ENCODE measurements at regions not wholly inside any gene's neighbourhood (a gene's known extent, or its start where the extent isn't known, plus 50 kb on each side); places are given as distances from the start of the nearest gene placed in this dataset.
A peak's percentile ranks its signal among the peaks of the same experiment; 100 is the strongest.

DNA sequence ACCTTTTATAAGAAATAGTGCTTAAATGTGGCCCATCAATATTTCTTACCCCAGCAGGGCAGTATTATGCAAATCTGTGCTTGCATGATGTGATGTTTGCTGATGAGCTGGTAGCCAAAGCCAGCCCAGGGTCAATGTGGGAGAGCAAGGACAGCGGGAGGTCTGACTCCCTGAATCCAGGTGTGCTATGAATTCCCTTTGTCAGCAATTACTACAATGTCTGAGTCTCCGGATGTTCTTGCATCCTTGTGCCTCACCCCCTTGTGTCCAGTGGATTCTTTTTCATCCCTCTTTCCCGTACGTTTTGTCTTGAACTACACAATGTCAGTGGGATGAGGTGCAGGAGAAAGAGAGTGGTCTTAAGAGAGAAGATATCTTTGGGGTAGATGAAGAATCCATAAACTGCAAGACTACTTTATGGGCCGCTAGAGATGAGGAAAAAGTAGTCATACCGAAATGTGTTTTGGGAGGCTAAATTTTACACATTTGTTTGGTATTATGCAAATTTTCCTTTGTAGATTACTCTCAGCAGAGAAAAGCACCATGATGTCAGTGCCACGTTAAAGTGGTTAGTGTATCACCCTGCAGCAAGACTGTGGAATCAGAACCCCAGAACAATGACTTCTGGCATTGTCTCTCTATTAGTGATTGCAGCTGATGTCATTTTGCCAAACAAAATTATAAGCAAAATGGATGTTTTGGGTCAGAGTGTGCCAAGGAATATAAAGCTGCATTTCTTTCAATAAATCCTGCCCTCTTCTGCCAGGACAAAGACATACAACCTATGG, 53.5 kb upstream of the TSHZ3 start:
- no peak for DNase-seq (ENCODE audit: low read depth in 3 of 3, low spot score in 2 of 3)

DNA sequence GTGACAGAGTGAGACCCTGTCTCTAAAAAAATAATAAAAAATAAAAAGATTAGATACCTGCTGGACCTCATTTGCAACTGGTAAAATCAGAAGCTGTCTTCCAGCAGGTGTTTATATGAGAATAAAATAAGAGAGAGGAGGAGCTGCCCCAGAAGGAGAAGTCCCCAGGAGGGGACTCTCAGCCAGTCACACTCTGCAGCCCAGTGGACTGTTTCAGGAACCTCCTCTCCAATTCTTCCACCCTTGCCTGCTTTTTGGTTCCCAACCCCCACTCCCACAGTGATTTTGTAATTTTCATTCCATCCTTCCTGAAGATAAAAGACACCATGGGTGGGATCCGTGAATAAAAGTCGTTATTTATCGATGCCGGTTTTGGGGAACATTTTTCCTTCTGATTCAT, 56.9 kb upstream of the TSHZ3 start:
- no peak for DNase-seq (ENCODE audit: low read depth in 3 of 3, low spot score in 2 of 3)

DNA sequence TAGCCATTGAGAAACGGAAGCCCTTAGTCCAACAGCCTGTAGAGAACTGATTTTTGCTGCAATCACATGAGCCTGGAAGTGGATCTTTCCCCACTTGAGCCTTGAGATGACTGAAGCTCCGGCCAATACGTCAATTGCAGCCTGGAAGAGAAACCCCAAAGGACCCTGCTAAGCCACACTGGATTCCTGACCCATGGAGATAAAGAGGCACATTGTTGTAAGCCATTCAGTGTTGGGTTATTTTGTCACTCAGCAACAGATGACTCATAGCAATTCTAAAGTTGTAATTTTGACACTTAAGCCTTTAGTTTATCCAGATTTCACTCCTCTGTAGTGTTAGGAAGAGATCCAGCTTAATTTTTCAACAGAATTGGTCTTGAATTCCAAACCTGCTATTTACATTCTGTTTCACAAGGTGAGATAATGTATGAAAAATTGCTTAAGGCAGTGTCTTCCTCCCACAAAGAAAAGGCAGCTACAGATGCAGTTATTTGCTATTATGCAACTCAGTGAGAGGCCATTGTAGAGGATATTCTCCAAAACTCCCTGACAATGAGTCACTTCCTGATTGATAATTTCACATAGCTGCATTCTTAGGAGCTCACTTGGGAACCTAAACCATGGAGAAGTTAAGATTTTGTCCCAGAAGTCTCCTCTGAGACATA, 59.4 kb upstream of the TSHZ3 start:
- no peak for DNase-seq (ENCODE audit: low read depth in 3 of 3, low spot score in 2 of 3)

DNA sequence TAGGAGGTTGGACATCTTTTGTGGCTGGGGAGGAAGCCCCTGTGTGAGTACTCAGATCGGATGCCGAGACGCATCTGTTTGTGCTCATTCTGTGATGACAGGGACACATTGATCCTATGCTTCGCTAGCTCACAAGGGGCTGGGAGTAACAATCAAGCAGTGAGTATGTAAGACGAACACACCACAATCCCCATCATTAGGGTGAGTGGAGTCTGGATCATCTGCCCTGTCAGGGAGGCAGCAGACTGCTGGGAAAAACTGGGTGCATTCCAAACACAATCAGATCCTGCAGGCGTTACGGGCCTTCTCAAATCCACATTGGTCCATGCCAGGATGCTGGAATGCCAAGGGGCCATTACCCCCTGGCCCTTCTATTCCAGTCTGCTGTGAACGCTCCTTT, 64.1 kb upstream of the TSHZ3 start:
- DNase-seq (ENCODE audit: low read depth in 3 of 3, low spot score in 2 of 3), result no peak

DNA sequence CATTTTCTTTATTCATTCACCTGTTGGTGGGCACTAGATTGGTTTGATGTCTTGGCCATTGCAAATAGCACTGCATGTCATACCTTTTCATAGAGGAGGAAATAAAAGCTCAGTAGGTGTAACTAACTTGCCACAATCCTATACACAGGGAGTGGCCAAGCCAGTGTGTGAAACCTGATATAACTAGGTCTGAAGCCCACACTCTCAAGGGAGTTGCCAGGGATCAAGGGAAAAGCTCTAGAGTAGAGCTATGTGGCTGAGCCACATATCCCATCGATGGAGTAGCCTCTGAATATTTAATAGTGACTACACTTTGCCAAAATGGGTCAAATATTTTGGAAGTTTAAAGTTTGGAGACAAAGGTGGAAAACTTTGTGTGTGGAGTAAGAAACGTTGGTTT, 66.1 kb upstream of the TSHZ3 start:
- no peak for DNase-seq (ENCODE audit: low read depth in 3 of 3, low spot score in 2 of 3)

DNA sequence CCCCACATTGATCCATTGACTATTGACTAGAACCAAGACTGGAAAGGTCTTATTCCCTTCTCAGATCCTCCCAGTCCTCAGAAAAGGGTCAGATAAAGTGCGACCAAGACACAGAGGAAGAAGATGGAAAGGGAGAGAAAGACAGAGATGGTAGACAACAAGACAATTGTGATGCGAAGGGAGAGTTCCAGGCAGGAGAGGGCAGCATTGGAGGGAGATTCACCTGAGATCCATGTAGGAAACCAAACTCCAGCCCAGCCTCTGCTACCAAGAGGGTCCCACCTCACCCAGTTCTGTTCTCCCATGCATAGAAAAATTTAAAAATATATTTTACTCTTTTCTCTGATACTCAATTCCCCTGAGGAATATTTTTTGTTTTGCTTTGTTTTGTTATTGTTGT, 67.3 kb upstream of the TSHZ3 start:
- no peak for DNase-seq (ENCODE audit: low read depth in 3 of 3, low spot score in 2 of 3)

DNA sequence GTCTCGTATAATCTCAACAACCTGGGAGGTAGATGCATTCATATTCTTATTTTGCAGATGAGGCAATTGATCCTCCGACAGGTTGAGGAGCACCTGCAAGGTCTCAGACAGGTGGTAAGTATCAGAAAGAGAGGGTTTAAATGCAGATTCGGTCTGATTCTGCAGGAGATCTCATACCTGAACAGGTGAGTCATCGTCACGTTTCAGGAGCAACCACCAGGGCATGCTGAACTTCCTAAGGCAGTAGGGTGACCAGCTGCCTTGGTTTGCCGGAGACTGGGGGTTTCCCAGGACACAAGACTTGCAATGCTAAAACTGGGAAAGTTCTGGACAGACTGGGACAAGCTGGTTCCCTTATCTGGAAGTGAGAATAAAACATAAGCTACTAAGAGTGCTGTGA, 68.8 kb upstream of the TSHZ3 start:
- no peak for DNase-seq (ENCODE audit: low read depth in 3 of 3, low spot score in 2 of 3)

DNA sequence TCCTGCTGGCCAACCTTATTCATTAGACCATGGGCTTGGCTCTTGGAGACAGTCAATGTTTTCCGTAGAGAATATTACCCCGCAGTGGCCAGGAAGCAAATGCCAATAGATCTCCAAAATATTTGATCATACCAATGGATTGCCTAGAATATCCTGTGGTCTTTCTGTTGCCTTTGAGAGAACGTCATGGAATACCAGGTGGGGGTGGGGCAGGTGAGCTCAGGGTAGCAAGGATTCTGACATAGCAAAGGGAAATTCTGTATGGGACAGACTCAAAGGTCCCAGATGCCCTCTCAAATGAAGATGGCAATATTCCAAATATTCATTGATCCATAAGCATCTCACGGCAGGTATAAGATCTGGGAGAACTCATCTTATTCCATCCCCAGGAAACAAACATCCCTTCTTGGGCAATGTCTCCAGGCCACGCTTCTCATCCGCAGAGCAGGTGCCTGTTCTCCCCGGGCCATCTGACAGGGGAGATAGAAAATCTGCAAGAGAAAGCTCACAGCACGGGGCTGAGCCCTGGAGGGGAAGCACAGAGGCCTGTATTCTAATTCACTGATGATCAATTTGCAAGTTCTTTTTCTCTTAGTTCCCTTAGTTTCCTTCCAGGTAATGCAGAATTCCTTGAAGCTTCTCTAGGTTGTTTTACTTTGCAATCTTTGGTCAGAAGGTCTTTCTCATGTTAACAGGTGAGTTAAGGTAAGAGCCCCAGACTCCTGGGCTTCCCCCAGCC, 69.6 kb upstream of the TSHZ3 start:
- DNase-seq (ENCODE audit: low read depth in 3 of 3, low spot score in 2 of 3), result no peak

DNA sequence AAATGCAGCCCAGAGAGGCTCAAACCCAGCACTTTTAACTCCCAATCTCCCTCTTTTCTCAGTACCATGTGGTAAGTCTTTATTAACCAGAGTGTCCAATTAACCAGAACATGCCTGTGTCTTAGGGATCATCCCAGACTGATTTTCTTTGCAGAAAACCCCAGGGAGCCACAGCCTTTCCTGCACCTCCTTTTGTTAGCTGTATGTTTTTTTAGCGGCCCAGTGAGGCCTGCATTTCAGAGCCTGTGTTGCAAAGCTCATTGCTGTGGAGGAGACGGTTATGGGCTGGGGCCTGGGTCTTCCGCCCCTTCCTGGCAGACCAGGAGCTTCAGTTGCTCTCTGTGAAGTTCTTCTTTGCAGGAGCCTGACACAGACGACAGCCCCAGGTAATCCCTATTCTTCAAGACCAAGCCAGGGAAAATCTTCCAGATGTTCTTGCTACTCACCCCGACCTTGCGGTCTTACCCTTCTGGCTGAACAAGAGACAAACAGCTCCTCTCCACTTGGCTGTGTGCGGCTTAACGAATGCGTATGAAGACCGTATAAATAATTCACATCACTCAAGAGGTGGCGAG, 70.7 kb upstream of the TSHZ3 start:
- DNase-seq (ENCODE audit: low read depth in 3 of 3, low spot score in 2 of 3), result no peak

DNA sequence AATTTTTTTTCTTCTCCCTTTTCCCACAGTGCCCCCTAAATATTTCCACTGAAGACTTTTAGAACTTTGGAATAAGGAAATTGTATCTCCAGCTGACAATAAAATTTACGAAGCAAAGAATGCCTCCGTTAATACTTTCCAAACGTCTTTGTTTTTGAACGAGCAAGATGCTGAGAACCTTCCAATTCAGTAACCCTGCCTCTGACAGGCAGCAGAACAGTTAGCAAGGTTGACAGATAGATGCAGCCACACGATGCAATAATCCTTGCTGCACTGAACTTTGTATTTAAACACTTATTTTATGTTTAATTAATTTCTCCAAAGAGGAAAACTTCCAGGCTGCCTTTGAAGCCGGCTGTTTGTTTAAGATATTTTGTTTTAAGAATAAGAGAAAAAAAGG, 71.8 kb upstream of the TSHZ3 start:
- no peak for DNase-seq (ENCODE audit: low read depth in 3 of 3, low spot score in 2 of 3)

DNA sequence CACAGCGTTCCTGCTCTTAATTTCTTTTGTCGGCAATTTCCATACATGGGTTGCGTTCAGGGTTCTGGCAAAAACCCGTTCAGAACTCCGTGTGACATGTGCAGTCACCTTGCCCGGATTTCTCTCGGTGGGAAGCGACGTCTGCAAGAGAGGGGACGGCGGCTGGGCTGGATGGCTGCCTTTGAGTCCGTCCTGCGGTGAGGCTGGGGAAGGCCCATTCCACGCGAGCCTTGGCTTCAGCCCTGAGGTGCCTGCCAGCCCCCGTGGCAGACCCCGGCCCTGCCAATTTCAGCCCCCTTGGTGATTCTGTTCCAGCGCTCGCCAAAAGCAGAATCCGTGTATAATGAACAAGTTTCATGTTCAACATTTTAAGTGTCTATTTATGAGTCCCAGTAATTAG, 72.6 kb upstream of the TSHZ3 start:
- no peak for DNase-seq (ENCODE audit: low read depth in 3 of 3, low spot score in 2 of 3)

DNA sequence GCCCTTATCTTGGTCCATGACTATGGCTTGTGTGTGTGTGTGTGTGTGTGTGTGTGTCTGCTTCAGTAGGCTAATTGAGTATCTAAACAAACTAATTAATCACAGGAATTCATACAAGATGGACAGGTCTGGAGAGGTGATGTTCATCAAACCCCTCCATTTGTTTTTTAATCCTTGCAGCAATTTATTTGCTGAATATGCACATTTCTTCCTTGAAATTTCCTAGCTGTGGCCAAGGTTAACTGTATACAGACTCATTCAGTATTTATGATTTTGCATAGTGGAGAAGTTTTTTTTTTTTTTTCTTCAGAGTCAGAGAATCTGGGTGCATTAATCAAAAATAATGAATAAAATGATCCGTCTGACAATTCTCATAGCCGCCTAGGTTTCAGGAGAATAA, 74.7 kb upstream of the TSHZ3 start:
- no peak for DNase-seq (ENCODE audit: low read depth in 3 of 3, low spot score in 2 of 3)

DNA sequence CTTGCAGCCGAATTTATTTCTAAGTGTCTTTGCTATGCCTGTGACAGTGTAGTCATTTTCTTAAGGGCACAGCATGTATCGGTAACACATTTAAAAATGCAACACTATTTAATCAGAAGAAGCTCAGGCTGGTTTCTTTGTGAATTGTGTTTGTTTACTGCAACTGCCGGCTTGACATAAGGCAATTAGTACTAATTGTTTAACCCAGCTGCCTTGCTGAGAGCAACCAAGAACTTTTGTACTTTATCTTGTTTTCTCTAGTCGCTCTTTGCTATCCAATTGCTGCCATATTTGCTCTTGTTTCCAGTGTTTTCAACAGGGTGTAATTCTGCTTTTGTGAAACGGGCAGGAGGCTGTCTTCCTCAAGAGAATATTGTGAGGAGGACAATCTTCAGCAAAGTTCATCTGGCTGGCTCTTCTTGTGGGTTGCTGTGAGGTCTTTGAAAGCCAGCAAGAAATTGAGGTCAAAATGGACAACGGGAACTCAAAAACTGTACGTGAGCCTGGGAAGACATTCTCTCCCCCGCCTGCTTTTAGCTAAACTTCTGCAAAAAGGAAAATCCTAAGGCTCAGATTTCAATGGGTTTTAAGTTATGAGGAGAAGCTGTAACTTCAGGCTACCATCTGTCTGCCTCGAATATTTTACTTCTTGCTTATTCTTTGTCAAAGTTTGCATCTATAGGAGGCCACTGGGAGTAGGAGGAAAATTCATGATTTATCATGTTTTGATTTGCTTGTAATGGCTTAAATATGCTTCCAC, 75.8 kb upstream of the TSHZ3 start:
- DNase-seq (ENCODE audit: low read depth in 3 of 3, low spot score in 2 of 3), result peak in 1 of 3 donors; percentile 12

DNA sequence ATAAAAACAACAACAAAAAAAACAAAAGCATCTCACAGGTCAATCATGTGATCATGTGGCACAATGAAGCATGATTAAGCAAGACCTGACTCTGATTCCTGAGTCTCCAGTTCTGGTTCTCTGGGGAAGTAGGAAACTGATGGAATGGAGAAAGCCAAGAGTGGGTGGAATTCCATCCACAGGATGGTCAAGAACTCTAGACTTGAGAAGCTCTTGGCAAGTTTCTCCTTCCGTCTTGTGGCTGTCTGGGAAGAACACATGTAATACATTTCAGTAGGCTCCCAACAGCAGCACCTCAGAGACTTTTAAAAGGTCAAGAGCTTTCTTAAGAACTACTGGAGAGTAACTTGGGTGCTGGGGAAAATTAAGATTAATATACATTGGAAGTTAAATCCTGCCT, 78.6 kb upstream of the TSHZ3 start:
- no peak for DNase-seq (ENCODE audit: low read depth in 3 of 3, low spot score in 2 of 3)

DNA sequence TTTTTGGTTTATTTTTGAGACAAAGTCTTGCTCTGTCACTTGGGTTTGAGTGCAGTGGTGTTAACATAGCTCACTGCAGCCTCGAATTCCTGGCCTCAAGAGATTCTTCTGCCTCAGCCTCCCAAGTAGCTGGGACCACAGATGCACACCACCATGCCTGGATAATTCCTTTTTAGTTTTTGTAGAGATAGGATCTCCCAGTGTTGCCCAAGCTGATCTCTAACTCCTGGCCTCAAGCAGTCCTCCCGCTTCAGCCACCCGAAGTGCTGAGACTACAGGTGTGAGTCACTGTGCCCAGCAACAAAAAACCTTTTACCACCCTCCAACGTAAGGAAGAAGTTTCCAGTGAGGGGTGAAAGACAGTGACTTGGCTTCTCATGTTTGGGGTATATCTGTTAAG, 81.1 kb upstream of the TSHZ3 start:
- DNase-seq (ENCODE audit: low read depth in 3 of 3, low spot score in 2 of 3), result no peak

DNA sequence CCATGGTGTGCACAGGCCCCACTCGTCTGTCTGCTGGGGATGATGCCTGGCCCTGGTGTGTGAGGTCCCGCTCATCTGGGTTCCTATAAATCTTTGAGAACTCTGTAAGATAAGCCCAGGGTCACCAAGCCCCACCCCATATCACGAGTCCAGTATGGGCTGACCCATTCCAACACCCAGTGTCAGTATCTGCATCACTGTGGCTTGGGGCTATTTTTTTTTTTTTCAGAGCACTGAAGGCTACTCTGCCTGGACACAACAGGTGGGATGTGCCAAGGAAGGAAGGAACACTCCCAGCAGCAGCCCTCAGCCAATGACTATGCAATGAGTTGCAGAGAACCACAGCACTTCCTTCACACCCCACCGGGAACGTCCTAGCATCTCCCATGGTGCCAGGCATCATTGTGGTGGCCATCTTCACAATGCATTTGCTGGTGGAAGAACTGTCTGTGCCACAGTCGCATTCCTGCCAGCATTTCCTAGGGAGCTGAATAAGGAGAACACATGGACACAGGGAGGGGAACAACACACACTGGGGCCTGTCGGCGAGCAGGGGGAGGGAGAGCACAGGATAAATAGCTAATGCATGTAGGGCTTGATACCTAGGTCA, 83.1 kb upstream of the TSHZ3 start:
- DNase-seq (ENCODE audit: low read depth in 3 of 3, low spot score in 2 of 3), result no peak

DNA sequence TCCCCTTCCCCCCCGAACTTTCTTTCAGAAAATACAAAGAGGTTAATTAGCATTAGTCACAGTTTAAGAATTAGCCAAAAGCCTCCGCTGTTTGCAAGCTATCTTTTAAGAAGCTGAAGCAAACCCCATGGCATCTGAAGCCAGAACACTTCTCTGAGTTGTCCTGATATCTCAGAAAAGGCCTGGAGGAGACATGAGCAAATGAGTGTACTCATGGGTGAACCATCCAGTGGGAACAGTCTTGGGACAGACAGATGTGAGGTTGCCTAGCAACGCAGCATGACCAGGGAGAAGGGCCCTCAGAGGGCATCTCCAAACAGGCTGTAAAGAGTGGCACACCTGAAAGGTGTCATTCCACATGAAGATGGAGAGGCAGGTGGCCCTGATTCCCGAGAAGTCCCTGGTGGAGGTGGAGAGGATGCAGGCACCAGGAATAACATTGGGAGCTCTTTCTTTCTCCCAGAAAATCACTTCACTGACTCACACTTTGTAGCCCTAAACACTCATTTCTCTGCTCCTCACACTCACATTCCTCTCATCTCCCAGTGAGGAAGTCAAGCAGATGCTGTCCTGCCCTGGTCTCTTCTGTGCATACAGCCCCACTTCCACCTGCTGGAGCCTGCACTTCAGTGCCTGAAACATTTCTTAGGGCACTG, 87.0 kb upstream of the TSHZ3 start:
- DNase-seq (ENCODE audit: low read depth in 3 of 3, low spot score in 2 of 3), result no peak

DNA sequence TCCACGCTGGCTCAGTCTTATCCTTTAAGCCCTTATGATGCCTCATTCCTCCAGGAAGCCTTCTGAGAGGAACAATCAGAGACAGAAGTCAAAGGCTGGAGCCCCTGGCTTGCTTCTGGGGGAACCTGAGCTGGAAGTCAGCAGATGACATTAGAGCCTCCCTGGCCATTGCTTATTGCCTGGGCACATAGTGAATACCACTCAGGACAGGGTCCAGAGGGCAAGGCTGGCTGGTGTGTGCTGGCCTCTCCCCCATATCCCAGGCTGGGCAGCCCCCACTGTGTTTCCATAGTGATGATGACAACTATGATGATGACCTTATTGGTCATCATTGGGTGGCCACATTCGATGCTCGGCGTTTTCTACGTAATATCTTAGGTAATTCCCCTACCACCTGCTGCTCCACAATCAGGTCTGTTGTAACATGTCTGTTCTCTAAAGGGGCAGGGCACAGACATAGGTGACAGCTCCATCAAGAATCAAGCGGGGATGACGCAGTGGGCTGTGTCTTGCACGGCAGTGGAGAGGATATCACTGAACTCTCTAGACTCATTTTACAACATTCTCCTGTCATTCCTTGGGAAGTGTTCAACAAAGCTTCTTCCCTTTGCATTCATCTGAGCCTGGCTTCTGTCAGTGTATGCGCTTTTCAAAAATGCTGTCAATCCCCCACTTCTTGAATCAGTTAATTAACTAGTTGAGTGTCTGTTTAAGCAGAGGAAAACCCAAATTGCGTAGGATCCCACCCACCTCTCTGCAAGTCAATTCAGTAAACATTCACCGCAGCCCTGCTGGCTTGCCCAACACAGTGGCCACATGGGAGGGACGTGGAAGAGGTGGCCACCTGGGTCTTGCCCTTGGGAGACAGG, 89.4 kb upstream of the TSHZ3 start:
- no peak for DNase-seq (ENCODE audit: low read depth in 3 of 3, low spot score in 2 of 3)

DNA sequence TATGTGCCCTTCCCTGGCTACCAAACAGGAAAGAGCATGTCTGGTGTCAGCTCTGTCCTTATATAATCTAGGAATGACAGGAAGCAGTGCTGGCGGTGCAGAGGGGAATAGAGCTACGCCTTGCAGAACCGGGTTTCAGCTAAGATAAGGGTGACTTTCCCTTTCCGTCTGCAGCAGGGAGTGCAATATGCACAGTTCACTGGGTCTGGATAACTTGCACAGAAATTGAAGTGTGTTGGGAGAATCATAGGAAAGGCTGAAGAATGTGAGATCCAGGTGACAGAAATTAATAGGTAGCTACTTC, 90.0 kb upstream of the TSHZ3 start:
- DNase-seq (ENCODE audit: low read depth in 3 of 3, low spot score in 2 of 3), result no peak
